Stimulated activated CD4-positive, alpha-beta T cell treated with anti-CD3 and anti-CD28 coated beads, Interleukin-2, amount 100 ng/mL, for 4 hours (primary cell): ENCODE measurements at regions not wholly inside any gene's neighbourhood (a gene's known extent, or its start where the extent isn't known, plus 50 kb on each side); places are given as distances from the start of the nearest gene placed in this dataset.

Experiments used
- DNase-seq: peaks from one replicate; pipeline ENCODE4 v3.0.0-alpha.2; 2020; ENCODE audit warnings: low read depth

- no peak for DNase-seq
Observed at GRCh38 chr9:113787871-113788270, 88.2 kb upstream of the ZNF618 start.

DNA sequence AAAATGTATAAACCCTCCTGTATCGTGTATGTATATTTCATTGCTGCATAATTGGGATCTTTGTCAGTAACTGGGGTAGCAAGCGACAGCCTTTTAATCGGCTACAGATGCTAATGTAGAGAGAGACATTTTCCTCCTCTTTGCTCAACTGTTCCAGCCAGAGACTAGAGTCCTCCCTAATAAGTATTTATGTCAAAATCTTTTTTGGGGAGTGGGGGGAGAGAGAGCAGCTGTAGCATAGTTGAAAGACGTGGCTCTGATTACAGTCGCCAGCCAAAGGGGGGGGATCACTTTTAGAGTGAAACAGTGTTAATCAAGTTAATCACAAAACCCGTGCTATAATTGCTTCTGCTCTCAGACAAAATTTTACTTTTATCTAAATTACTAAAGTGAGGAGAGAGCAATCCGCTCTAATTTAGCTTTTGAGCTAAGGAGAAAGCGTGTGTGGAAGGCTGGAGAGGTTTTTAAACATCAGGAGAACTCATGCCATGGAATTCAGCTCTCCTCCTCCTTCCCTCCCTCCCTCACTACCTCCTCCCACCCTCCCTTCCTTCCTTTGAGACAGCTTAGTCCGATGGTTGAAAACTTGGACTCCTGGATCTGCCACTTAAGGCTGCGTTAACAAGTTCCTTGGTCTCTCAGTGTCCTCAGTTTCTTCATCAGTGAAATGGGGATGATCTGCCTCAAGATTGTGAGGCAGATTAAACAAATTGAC lies 87.3 kb upstream of the ZNF618 start:
- DNase-seq: no peak

DNA sequence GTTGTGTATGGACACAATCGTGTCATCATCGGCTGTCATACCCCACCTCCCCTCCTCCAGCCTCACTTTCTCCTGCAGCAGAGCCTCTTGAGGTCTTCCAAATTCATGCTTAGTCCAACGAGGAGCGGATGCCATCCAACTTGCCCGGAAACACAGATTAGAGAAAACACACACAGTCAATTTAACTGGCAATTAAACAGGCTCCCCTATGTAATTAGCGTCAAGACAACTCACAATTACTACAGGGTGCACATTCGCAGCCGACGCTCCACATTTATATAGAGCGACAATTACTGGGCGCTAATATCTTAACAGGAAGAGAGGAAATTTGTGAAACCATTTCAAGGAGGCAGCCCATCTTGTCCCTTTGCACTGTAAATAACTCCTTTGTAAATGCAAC lies 86.0 kb upstream of the ZNF618 start:
- no peak for DNase-seq

GRCh38 chr9:113793558-113793957 lies 82.6 kb upstream of the ZNF618 start:
- DNase-seq: no peak

GRCh38 chr9:113794721-113795120 lies 81.4 kb upstream of the ZNF618 start:
- DNase-seq: no peak

GRCh38 chr9:113795811-113796392 lies 80.2 kb upstream of the ZNF618 start:
- no peak for DNase-seq

GRCh38 chr9:113796646-113797426 lies 79.3 kb upstream of the ZNF618 start:
- DNase-seq: no peak

GRCh38 chr9:113798062-113799030 lies 77.8 kb upstream of the ZNF618 start:
- DNase-seq: no peak

GRCh38 chr9:113800276-113800675 lies 75.8 kb upstream of the ZNF618 start:
- no peak for DNase-seq

- no peak for DNase-seq
Observed at GRCh38 chr9:113803811-113804589, 72.1 kb upstream of the ZNF618 start.

DNA sequence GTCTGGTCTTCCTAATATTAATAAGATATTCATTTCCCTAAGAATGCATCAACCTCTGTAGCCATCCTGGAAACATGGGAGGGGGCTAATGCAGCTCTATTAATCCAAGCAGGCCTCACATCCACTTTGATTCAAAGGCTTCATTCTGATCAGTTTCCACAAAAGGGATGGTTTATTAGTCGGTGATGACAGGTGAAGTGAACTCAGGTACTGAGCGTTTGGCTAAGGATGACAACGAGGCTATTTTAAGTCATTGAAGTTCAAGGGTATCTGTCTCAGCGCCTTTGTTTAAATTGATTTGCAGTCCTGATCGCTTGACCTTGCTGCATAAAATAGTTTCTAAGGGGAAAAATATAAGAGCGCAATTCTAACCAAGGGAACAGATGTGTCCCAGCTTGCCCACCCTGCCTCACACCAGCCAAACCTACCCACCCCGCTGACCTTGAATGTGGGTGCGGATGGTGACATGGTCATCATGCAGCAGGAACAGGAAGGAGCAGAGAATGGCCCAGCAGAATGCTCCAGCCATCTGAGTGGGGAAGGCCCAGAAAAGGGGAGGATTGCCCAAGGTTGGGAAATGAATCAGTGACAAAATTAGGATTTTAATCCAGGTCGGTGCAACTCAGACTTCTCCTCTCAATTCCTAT lies 70.5 kb upstream of the ZNF618 start:
- DNase-seq: no peak

DNA sequence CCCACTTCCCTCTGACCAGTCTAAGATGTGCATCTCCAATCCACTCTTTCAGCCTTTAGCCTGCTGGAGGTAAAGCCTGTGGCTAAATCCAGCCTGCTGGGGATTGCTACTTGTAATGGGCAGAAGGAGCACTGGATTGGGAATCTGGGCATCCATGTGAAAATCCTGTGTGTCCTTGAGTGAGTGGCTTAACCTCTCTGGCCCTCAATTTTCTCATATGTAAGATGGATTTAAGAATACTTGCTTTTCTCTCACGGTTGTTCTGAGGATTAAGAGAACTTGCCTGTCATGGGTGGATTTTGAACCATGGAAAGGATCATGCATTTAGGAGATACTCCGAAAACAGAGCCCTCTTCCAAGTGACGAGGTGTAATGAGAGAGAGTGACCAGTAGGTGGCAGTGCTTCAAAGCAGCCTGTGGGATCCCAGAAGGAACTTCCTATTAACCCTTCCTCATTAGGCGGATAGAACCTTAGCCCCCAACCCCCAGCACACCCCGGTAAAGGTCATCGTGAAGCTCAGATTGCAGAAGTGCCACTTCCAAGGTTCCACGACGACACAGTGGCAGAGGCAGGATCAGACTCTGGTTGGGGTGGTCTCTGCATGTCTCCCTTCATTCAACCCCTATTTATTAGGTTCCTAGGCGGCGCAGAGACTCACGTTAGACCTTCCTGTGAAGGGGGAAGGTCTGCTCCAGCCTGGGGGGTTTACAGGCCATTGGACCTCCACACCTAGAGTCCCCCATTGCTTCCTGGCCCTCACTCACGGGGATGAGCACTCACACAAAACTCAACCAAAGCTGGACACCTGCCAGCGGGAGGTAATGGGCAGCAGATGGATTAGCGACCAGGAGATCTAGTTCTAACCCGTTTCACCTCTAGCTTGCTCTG lies 68.7 kb upstream of the ZNF618 start:
- DNase-seq: peak; percentile 3

DNA sequence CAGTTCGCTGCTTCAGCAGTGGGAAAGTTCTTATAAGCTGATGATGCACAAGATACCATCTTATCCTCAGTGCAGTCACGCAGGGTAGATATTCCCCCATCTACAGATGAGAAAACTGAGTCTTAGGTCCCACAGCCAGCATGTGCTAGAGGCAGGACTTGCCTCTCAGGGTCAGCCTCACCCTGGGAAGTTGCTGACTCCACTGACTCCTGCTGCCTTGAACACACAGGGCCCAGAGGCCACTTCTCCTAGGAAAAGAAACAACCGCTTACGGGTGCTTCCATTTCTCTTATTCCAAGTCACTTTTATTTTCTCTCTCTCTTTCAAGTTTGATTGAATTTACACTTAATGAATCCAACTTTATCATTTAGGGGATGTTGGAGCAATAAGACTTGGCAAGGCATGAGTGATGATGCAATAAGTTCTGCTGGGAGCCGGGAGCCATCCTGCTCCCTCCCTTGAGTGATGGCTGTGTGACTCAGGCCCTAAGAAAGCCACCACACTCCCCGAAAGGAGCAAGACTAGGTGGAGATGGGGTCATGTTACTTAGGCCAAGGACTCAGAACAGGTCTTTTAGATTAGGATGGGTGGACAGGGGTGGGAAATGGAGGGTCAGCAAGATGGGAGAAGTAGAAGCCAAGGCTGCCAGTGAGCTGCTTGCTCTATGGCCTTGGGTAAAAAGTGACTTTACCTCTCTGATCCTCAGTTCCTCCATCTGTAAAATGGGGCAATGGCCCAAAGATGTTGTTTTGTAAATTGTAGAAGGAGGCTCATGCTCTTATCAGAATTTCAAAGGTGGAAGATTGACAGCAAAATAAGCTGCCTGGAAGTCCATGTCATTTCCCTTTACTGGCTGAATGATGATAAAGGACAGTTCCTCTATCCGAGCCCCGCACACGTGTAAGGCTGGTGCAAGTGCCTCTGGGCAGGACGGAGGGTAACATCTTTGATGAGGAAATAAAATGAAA lies 67.4 kb upstream of the ZNF618 start:
- no peak for DNase-seq

DNA sequence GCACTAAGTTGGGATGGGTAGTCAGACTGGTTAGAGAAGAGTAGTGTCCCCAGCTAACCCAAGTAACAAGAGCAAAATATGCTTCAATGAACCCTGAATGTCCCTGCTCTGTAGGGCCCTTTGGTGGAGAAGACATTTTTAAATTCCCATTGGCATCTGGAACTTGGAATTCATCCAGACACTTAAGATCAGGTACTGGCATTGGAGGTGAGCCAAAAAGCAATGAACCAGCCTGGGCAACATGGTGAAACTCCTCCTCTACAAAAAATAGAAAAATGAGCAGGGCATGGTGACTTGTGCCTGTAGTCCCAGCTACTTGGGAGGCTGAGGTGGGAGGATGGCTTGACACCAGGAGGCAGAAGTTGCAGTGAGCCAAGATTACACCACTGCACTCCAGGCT lies 58.9 kb upstream of the ZNF618 start:
- DNase-seq: no peak

- DNase-seq: no peak
Observed at GRCh38 chr9:113818391-113818790, 57.7 kb upstream of the ZNF618 start.

- no peak for DNase-seq
Observed at GRCh38 chr9:113822315-113822714, 53.8 kb upstream of the ZNF618 start.

DNA sequence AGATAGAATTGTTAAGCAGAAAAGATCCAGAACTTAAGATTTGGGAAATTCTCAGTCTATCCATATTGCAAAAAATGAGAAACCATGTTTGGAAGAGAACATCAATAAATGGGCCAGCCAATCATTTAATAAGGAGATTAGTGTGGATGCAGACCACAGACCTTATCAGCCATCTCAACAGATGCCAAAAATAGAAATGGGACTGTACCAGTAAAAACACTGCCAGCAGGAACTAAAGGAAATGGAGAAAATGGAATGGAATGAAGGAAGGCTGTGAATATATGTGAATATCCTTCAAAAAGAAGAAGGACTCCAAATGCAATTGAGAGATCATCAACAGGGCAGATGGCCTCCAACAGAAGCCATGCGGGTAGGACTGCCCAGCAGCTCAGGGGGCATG lies 52.7 kb upstream of the ZNF618 start:
- DNase-seq: no peak
